ENCODE measurements at regions not wholly inside any gene's neighbourhood (a gene's known extent, or its start where the extent isn't known, plus 50 kb on each side); places are given as distances from the start of the nearest gene placed in this dataset.
"Not testable (repeated sequence)": the region's sequence is repeated elsewhere in the genome, so short reads cannot be mapped to it uniquely, and the experiment has no call there.

DNA sequence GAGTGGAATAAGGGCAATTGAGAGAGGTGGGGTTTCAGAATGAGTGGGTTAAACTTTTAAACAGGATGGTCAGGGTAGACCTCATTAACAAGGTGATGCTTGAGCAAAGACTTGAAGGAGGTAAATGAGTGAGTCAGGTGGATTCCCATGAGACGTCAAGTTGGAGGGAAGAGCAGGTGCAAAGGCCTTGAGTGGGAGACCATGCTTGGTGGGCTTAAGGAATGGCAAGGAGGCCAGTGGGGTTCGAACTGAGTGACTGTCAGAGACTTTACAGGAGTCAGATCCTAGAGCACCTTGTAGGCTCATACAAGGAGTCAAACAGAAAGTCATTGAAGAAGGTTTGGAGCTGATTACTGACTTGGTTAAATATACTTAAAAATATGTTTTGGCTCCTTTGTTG lies 284.1 kb downstream of the CYRIA start:
- WGBS (ENCODE audit: insufficient coverage) = 91% methylated on average over 2 of the region's 2 CpGs
- intact Hi-C loops (cut with micrococcal nuclease) = no loop called here
- CTCF ChIA-PET = no interaction called here

GRCh38 chr2:16379901-16380300 lies 285.7 kb downstream of the CYRIA start:
- WGBS (ENCODE audit: insufficient coverage) = no CpG with 5 or more reads among the region's 5 CpGs
- DNase-seq; H3K9me3 ChIP-seq (ENCODE audit: control extremely low read depth in 1 of 3, control insufficient read depth in 2 of 3, insufficient read depth in 1 of 3, low read length in 2 of 3); H3K4me2 ChIP-seq (replicated peaks; ENCODE audit: low read depth, low read length, poor library complexity, severe bottlenecking); H3K27me3 ChIP-seq (replicated peaks in 1 of 4; ENCODE audit: control extremely low read depth in 1 of 4, control insufficient read depth in 3 of 4, insufficient read depth in 4 of 4, low read length in 3 of 4); POLR2A ChIA-PET; H3K27ac ChIP-seq (ENCODE audit: low read length in 2 of 2); H3K27me3 Mint-ChIP-seq; H3K4me3 Mint-ChIP-seq; H3K9ac ChIP-seq (ENCODE audit: low read length); intact Hi-C loops (cut with micrococcal nuclease); H3K4me3 ChIP-seq (ENCODE audit: control extremely low read depth in 1 of 5, extremely low read depth in 1 of 5, insufficient read depth in 1 of 5, low read depth in 2 of 5, low read length in 4 of 5); H3K4me1 Mint-ChIP-seq; H3K9me3 Mint-ChIP-seq (ENCODE audit: insufficient read depth); H4K20me1 ChIP-seq (ENCODE audit: control insufficient read depth, insufficient read depth, low read length, poor library complexity, severe bottlenecking); H3K27ac Mint-ChIP-seq; ATAC-seq (ENCODE audit: low read depth); CTCF ChIA-PET; H3K4me1 ChIP-seq (ENCODE audit: control insufficient read depth in 2 of 2, insufficient read depth in 2 of 2, low read length in 2 of 2); H3K79me2 ChIP-seq (ENCODE audit: control insufficient read depth, insufficient read depth, low read length); H3K36me3 ChIP-seq (replicated peaks in 1 of 2; ENCODE audit: control extremely low read depth in 1 of 2, control insufficient read depth in 1 of 2, extremely low read depth in 1 of 2, insufficient read depth in 2 of 2, low read length in 1 of 2); H2AFZ ChIP-seq (ENCODE audit: insufficient read depth, low read depth, low read length, poor library complexity, severe bottlenecking): not testable (repeated sequence)

More for the DNA sequence above, 284.1 kb downstream of the CYRIA start:
- no peak overlapping the region for H3K4me3 ChIP-seq (ENCODE audit: control extremely low read depth in 1 of 5, extremely low read depth in 1 of 5, insufficient read depth in 1 of 5, low read depth in 2 of 5, low read length in 4 of 5)
- H3K27ac ChIP-seq (ENCODE audit: low read length in 2 of 2) = no peak overlapping the region
- H3K4me1 ChIP-seq (ENCODE audit: control insufficient read depth in 2 of 2, insufficient read depth in 2 of 2, low read length in 2 of 2) = no peaks in the 10 kb centered on the region
- TF ChIP-seq EZH2 (IDR thresholded peaks at IDR 0.05; ENCODE audit: borderline replicate concordance, insufficient read depth, low read depth, low read length, poor library complexity, severe bottlenecking) = no peak
- TF ChIP-seq, protein P1, sequence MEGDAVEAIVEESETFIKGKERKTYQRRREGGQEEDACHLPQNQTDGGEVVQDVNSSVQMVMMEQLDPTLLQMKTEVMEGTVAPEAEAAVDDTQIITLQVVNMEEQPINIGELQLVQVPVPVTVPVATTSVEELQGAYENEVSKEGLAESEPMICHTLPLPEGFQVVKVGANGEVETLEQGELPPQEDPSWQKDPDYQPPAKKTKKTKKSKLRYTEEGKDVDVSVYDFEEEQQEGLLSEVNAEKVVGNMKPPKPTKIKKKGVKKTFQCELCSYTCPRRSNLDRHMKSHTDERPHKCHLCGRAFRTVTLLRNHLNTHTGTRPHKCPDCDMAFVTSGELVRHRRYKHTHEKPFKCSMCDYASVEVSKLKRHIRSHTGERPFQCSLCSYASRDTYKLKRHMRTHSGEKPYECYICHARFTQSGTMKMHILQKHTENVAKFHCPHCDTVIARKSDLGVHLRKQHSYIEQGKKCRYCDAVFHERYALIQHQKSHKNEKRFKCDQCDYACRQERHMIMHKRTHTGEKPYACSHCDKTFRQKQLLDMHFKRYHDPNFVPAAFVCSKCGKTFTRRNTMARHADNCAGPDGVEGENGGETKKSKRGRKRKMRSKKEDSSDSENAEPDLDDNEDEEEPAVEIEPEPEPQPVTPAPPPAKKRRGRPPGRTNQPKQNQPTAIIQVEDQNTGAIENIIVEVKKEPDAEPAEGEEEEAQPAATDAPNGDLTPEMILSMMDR (IDR thresholded peaks at IDR 0.05) = no peak
- no peaks in the 10 kb centered on the region for H3K36me3 ChIP-seq (replicated peaks in 1 of 2; ENCODE audit: control extremely low read depth in 1 of 2, control insufficient read depth in 1 of 2, extremely low read depth in 1 of 2, insufficient read depth in 2 of 2, low read length in 1 of 2)
- no peaks in the 10 kb centered on the region for H3K9me3 Mint-ChIP-seq (ENCODE audit: insufficient read depth)
- no peak overlapping the region for H3K4me2 ChIP-seq (replicated peaks; ENCODE audit: low read depth, low read length, poor library complexity, severe bottlenecking)
- no peak overlapping the region for H3K4me3 Mint-ChIP-seq
- peaks cover 6% of the 10 kb centered on the region for H3K27me3 Mint-ChIP-seq
- ATAC-seq (ENCODE audit: low read depth) (no peak), DNase-seq (no peak)
- peaks cover 0 to 2% (median 0%) of the 10 kb centered on the region in 3 donors for H3K9me3 ChIP-seq (ENCODE audit: control extremely low read depth in 1 of 3, control insufficient read depth in 2 of 3, insufficient read depth in 1 of 3, low read length in 2 of 3)
- H3K4me1 Mint-ChIP-seq = no peaks in the 10 kb centered on the region
- no peaks in the 10 kb centered on the region for H4K20me1 ChIP-seq (ENCODE audit: control insufficient read depth, insufficient read depth, low read length, poor library complexity, severe bottlenecking)
- H3K27me3 ChIP-seq (replicated peaks in 1 of 4; ENCODE audit: control extremely low read depth in 1 of 4, control insufficient read depth in 3 of 4, insufficient read depth in 4 of 4, low read length in 3 of 4) = no peaks in the 10 kb centered on the region
- H3K9ac ChIP-seq (ENCODE audit: low read length) = no peak overlapping the region
- H2AFZ ChIP-seq (ENCODE audit: insufficient read depth, low read depth, low read length, poor library complexity, severe bottlenecking) = no peak overlapping the region
- no peaks in the 10 kb centered on the region for H3K79me2 ChIP-seq (ENCODE audit: control insufficient read depth, insufficient read depth, low read length)
- POLR2A ChIA-PET = no interaction called here
- H3K27ac Mint-ChIP-seq = no peak overlapping the region

DNA sequence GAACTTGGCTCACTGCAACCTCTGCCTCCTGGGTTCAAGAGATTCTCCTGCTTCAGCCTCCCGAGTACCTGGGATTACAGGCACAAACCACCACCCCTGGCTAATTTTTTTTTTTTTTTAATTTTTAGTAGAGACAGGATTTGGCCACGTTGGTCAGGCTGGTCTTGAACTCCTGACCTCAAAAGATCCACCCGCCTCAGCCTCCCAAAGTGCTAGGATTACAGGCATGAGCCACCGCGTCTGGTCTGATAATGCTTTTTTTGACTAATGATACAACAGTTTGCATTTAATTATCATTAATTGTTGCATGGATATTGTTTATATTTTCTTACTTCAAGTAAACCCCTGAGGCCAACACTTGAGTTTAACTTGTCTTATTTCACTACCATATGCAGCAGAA lies 286.6 kb downstream of the CYRIA start:
- POLR2A ChIA-PET; H3K27ac Mint-ChIP-seq; H3K79me2 ChIP-seq (ENCODE audit: control insufficient read depth, insufficient read depth, low read length): not testable (repeated sequence)

More for the DNA sequence above, 286.6 kb downstream of the CYRIA start:
- no CpG with 5 or more reads among the region's 5 CpGs for WGBS (ENCODE audit: insufficient coverage)
- H3K9ac ChIP-seq (ENCODE audit: low read length); H2AFZ ChIP-seq (ENCODE audit: insufficient read depth, low read depth, low read length, poor library complexity, severe bottlenecking); intact Hi-C loops (cut with micrococcal nuclease); H4K20me1 ChIP-seq (ENCODE audit: control insufficient read depth, insufficient read depth, low read length, poor library complexity, severe bottlenecking); H3K4me3 Mint-ChIP-seq; H3K4me1 Mint-ChIP-seq; H3K9me3 ChIP-seq (ENCODE audit: control extremely low read depth in 1 of 3, control insufficient read depth in 2 of 3, insufficient read depth in 1 of 3, low read length in 2 of 3); H3K27ac ChIP-seq (ENCODE audit: low read length in 2 of 2); H3K27me3 ChIP-seq (replicated peaks in 1 of 4; ENCODE audit: control extremely low read depth in 1 of 4, control insufficient read depth in 3 of 4, insufficient read depth in 4 of 4, low read length in 3 of 4); H3K9me3 Mint-ChIP-seq (ENCODE audit: insufficient read depth); H3K4me1 ChIP-seq (ENCODE audit: control insufficient read depth in 2 of 2, insufficient read depth in 2 of 2, low read length in 2 of 2); H3K27me3 Mint-ChIP-seq; H3K36me3 ChIP-seq (replicated peaks in 1 of 2; ENCODE audit: control extremely low read depth in 1 of 2, control insufficient read depth in 1 of 2, extremely low read depth in 1 of 2, insufficient read depth in 2 of 2, low read length in 1 of 2); CTCF ChIA-PET; H3K4me3 ChIP-seq (ENCODE audit: control extremely low read depth in 1 of 5, extremely low read depth in 1 of 5, insufficient read depth in 1 of 5, low read depth in 2 of 5, low read length in 4 of 5); ATAC-seq (ENCODE audit: low read depth); DNase-seq; H3K4me2 ChIP-seq (replicated peaks; ENCODE audit: low read depth, low read length, poor library complexity, severe bottlenecking): not testable (repeated sequence)

All from B cell (primary cell).